ENCODE measurements at regions not wholly inside any gene's neighbourhood (a gene's known extent, or its start where the extent isn't known, plus 50 kb on each side); places are given as distances from the start of the nearest gene placed in this dataset.

DNA sequence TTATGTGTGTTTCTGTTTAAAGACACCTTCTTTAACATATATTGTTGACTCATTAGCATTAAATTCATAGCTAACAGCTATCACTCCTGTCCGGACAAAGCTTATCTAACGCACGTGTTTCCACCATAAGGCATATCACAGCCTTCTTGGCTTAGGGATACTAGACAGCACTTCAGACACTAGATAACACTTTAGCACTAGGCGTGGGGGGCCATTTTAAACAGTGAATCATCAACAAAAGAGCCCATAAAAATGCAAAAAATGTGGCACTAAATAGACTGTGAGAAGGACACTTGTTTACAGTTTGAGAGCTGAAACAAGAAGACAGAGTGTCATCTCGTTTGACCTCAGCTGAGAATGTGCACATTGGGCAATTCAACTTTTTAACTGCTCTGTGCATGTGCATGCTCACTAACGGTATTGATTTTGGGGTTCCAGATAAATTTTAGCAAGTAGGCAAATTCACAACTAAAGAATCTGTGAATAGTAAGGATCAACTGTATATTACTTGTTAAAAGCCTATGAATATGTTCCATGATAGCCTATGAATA, 58.9 kb upstream of the RAI2 start:
- no peak for FAIRE-seq
- Histone ChIP-seq H3K27ac (ENCODE audit: extremely low read length, insufficient read depth, low read length) (no peak overlapping the region), H3K27me3 (ENCODE audit: control insufficient read depth in 1 of 2, insufficient read depth in 2 of 2, low read length in 2 of 2) (no peaks in the 10 kb centered on the region), H3K9me3 (ENCODE audit: low read length) (no peaks in the 10 kb centered on the region), H4K20me1 (ENCODE audit: insufficient read depth, low read length) (no peaks in the 10 kb centered on the region), H3K4me2 (ENCODE audit: low read depth, low read length) (no peak overlapping the region), H3K4me3 (replicated peaks in 1 of 3; ENCODE audit: insufficient read depth in 1 of 3, low read depth in 2 of 3, low read length in 3 of 3) (no peak overlapping the region), H3K79me2 (ENCODE audit: insufficient read depth, low read length) (no peaks in the 10 kb centered on the region), H2AFZ (ENCODE audit: low read length) (no peak overlapping the region), H3K9ac (ENCODE audit: insufficient read depth, low read depth, low read length) (no peak overlapping the region), H3K36me3 (replicated peaks in 1 of 2; ENCODE audit: control insufficient read depth in 1 of 2, insufficient read depth in 2 of 2, low read length in 2 of 2) (no peaks in the 10 kb centered on the region), H3K4me1 (ENCODE audit: insufficient read depth, low read length) (no peaks in the 10 kb centered on the region)
- ATAC-seq, result no peak
- in situ Hi-C loops (cut with HindIII; ENCODE audit: extremely low pct_ligation_motif_present, low pct_unique_long_range_greater_than_20kb), result no loop called here
- no TSS peak for BruUV-seq (replicated peaks)
- DNase-seq (ENCODE audit: low spot score), result no peak
- CTCF ChIA-PET (ENCODE audit: low intra/inter-chr PET ratio, low total read pairs), result no interaction called here
- intact Hi-C loops (cut with micrococcal nuclease; ENCODE audit: unreplicated experiment), result no loop called here
- TF ChIP-seq, protein P1, sequence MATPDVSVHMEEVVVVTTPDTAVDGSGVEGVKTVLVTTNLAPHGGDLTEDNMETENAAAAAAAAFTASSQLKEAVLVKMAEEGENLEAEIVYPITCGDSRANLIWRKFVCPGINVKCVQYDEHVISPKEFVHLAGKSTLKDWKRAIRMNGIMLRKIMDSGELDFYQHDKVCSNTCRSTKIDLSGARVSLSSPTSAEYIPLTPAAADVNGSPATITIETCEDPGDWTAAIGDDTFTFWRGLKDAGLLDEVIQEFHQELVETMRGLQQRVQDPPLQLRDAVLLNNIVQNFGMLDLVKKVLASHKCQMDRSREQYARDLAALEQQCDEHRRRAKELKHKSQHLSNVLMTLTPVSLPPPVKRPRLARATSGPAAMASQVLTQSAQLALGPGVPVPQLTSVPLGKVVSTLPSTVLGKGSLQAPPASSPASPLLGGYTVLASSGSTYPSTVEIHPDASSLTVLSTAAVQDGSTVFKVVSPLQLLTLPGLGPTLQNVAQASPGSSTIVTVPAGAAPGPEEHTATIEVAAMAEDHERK (CRISPR knock-in tag; IDR thresholded peaks at IDR 0.05; ENCODE audit: low read depth), result no peak
- TF ChIP-seq ZNF878 (CRISPR knock-in tag; IDR thresholded peaks at IDR 0.05) (no peak), ZNF639 (CRISPR knock-in tag; conservative IDR thresholded peaks at IDR 0.05) (no peak), HNRNPUL1 (IDR thresholded peaks at IDR 0.05; ENCODE audit: low read depth, low read length) (no peak), SMAD9 (CRISPR knock-in tag; IDR thresholded peaks at IDR 0.05) (no peak)
- POLR2A ChIA-PET, result no interaction called here
- WGBS (ENCODE audit: low lambda C conversion rate), result 10% methylated on average over 6 of the region's 6 CpGs
